Fibroblast of skin of back (primary cell): ENCODE measurements at regions not wholly inside any gene's neighbourhood (a gene's known extent, or its start where the extent isn't known, plus 50 kb on each side); places are given as distances from the start of the nearest gene placed in this dataset.

ENCODE experiments used
- DNase-seq: peaks from one replicate; pipeline ENCODE4 v3.0.0-alpha.2; 2013

DNA sequence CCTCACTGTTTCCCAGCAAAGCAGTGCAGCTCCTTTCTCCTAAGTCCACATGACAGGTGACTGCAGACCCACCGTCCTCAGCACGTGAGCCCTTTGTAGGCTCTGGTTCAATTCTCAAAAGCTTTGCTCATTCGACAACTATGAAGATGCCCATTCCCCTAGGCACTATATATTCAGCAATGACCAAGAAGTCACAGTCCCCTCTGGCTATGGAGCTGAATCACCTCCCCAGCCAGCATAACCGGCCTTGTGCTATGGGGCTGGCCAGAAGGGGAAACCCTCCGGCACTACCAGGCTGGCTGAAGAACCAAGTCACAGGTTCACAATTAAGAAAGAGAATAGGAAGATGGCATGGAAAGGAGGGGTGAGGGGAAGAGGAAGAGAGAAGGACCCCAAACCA, 139.7 kb downstream of the WSCD1 start:
- no peak for DNase-seq

DNA sequence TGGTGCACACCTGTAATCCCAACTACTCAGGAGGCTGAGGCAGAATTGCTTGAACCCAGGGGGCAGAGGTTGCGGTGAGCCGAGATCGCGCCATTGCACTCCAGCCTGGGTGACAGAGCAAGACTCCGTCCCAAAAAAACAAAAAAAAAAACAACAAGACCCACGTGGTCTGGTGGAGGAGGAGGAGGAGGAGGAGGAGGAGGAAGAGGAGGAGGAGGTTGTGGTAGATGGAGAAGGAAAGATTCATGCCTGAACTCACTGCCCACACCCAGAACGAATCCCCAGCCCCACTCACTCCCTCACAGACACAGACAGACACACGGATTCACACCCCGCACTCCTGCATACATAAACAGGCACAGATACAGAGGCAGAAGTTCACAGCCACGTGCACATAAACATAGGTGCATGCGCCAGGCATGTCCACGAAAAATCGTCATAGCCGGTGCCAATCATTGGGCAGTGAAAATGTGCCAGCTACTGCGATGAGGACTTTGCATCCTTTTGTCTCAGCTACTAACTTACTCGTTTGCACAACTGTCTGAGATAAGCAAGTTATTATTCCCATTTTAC, 138.5 kb downstream of the WSCD1 start:
- no peak for DNase-seq

DNA sequence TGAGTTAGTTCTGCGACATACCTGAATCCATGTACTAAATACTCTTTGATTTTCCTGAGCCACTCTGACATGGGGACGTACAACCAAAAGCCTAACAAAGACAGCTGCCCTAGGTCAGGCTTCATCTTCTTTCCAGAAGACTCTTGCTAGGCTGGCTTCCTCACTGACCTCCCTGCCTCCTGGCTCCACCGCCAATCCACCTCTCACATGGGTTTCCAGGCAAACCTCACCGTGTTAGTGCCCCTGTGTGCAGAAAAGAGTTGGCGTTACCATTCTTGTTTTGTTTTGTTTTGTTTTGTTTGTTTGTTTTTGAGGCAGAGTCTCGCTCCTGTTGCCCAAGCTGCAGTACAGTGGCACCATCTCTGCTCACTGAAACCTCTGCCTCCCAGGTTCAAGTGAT, 135.3 kb downstream of the WSCD1 start:
- DNase-seq, result no peak

DNA sequence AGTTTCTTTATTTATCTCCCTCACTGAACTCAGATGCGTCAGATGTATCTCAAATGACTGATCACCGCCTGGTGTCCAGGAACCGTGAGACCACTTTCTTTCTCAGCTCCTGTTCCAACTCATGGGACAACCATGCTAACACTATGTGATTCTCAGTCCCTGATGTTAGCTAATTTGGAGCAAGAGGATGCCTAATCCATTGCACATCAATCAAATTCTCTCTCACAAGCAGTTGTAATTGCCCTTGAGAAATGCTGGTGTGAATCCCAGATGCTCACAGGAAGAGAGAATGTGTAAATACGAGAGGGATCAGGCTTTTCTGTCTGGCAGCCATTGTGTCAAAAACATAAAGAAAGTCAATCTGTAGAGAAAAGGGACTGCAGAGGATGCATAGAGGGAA, 134.9 kb downstream of the WSCD1 start:
- DNase-seq, result no peak

DNA sequence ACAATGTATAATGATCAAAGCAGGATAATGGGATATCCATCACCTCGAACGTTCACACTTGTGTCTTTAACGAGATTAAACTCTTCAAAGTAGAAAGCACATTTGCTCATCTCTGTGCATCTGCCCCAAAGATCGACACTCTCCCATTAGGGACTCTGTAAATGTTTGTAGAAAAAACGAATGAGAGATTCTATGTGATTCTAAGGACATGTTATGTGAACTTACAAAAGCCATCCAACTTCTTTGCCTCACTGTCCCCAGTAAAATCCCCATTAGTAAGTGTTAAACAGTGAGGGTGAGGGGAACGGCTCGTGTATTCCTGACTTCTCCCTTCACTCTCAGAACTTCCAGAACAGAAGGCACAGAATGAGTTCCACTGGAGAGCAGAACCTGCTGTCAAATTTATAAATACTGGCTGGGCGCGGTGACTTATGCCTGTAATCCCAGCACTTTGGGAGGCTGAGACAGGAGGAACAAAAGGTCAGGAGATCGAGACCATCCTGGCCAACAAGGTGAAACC, 134.1 kb downstream of the WSCD1 start:
- no peak for DNase-seq

DNA sequence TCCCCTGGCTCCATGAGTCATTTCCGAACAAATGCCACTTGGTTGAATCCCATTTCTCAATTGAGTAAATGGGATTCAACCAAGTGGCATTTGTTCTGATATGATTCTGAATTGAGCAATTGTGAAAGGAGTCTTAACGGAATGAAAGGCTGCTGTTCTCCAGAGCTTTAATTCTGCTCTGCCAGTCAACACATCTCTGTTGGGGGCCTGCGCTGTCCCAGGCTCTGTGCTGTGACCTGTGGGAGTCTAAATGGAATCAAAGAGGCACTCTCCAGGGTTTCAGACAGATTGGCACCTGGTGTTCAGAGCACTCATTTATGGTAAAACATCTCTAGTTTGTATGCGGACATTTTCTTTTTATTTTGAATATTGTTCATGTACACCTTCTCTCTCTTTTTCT, 126.2 kb downstream of the WSCD1 start:
- DNase-seq, result no peak

DNA sequence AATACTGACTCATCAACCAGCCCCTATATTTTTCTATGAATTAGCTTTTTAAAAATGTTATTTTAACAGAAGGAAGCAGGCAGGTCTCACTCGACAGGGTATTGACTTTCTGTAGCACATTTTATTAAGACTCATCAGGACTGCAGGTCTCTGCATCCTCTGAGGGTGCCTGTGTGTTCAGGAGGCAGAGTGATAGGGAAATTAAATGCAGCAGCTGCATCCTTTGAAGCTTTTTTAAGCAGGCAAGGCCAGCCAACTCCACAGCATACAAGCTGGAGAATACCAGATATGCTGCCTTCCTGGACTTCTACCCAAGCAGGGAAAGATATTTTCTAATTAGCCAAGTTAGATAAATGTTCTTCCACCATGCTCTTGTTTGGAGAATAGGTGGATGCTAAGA, 124.9 kb downstream of the WSCD1 start:
- no peak for DNase-seq

DNA sequence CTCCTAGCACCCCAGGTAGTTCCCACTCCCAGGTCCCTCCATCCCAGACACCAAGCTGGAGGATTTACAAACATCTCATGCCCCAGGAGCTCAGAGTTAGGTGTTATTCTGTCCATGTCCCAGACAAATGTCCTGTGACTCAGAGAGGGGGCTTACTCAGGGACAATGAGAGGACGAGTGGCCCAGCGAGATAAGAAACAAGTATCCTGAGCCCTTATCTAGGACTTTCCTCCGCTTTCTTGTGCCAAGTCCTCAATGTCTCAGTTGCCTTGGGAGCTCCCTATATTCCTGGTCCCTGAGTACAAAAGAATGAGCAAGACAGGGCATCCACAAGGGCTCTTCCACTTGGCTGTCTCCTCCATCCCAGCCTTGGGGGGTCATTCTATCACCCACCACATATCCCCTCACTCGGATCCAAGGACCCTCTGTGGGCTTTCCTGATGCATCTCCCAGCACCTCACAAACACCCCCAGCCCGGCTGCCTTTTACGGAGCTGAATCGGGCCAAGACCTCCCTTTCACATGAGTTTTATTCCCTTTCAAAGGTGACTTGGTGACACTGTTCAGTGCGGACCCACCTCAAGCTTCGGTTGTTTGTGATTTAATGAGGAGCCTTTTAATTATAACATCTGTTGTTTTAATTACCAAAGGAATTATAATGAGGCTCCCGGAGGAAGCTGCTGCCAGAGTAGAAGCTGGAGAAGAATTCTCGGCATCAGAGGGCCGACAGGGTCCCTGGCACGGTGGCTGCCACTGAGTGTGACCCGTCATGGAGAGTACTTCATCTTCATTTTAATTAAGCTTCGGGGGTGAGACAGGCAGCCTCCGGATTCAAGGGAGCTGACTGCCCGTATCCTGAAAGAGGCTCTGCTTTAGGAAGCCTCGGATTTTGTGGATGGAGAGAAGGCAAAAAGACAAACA, 121.5 kb downstream of the WSCD1 start:
- DNase-seq, result no peak

DNA sequence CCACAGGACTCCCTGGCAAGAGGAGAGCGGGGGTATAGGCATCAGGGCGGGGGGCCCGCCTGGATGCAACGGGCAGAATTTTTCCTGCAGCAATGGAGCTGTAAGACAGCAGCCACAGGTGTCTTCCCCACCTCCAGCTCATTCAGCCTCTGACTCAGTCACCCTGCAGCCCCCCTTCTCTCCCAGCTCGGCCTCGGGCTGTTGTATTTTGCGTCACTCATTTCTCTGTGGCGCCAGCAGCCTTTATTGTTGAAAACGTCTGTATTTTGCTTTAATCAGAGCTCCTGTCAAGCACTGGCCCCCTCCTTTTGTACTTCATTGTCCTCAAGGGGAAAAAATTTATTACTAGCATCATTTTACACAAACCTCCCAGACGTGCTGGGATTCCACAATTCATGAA, 117.7 kb downstream of the WSCD1 start:
- no peak for DNase-seq

DNA sequence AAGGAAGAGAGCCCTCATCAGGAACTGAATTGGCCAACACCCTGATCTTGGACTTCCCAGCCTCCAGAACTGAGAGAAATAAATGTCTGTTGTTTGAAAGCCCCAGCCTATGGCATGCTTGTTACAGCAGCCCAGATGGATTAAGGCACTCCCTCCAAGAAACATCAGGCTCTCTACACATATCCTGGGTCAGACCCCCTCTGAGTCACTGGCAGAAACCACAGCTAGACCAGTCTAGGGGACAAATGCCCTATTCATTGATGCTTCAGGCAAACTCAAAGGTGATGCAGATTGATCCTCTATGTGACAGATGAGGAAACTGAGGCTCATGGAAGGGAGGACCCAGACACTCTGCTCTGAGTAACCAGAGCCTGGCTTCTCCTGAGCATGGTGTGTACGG, 116.8 kb downstream of the WSCD1 start:
- DNase-seq, result no peak

DNA sequence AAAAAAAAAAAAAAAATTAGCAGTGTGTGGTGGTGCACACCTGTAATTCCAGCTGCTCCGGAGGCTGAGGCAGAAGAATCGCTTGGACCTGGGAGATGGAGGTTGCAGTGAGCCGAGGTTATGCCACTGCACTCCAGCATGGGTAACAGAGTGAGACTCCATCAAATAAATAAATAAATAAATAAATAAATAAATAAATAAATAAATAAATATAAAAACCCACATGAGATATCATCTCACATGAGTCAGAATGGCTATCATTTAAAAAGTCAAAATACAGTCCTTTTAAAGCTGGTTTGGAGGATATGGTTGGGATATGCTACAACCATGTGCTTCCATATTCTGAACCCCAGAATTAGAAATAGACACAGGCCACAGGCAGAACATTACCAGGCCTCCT, 114.3 kb downstream of the WSCD1 start:
- no peak for DNase-seq

DNA sequence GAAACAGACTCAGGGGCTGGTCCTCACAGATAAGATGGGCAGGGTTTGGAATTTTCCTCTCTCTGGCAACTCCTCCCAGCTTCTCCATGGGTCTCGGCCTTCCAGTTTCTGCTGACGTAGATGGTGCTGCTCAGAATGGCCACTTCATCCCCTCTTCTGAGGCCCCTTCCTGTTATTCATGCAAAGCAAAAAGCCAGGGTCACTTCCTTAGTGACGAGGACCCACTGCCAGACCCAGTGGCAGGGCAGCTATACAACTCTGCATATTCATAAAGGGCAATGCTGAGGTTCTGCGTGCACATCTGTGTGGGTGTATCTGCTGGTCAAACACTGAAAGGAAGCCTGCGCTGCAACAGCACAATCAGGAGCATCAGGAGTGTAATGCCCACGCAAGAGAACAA, 108.8 kb downstream of the WSCD1 start:
- DNase-seq, result no peak

DNA sequence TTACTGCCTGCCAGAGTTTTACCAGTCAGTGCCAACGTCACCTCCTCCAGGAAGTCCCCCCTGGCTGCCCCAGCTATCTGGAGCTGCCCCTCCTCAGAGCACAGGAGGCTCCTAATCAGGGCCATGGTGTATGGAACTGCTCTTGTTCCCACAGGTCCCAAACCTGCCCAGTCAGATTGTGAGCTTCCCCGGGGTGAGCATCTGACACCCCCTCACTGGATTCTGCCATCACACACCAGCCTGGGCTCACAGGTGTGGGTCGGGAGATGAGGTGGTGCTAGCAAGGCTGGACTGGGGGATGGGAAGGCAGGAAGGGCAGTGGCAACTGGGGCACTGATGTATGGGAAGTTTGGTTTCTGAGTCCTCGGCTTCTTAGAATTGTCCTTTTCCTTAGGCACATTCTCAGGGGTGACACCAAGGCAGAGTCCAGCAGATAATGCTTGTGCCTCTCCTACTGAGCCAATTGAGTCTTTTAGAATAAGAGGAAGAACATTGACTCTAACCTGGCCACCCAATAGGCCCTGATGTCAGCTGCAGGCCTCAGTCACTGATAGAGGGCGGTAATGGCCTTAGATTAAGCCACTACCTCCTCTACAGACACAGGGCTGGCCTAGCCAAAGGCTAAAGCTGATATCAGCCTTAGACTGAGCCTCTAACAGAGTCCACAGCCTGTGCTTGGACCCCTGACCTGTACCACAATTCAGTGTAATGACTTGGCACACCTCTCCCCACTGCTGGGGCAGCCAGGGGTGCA, 107.9 kb downstream of the WSCD1 start:
- no peak for DNase-seq
